ENCODE measurements at regions not wholly inside any gene's neighbourhood (a gene's known extent, or its start where the extent isn't known, plus 50 kb on each side); places are given as distances from the start of the nearest gene placed in this dataset.

DNA sequence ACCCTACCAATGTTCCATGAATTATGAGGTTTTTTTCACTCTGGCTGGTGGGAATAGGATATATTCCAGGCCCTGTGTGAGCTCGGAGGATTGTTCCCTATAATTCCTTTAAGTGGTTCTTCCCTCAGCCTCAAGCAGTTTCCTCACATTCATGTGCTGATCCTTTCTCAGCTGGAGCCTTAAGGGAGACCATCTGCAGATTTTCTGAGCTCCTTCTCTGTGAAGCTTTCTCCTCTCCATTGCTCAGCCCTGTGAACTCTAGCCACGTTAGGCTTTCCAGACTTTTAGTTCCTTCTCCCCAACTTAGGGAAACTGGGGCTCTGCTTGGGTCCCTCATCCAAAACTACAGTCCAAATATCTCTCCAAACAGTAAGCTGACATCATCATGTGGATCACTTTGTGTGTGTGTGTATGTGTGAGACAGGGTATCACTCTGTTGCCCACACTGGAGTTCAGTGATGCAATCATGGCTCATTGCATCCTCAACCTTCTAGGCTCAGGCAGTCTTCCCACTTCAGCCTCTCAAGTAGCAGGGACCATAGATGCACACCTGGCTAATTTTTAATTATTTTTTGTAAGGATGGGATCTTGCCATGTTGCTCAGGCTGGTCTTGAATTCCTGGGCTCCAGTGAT is 219.5 kb upstream of the OTX2 start:
- DNase-seq (ENCODE audit: low spot score, unreplicated experiment): no peak
- Mint-ChIP-seq H3K4me1 (ENCODE audit: low read depth) (no peaks in the 10 kb centered on the region), H3K36me3 (ENCODE audit: insufficient read depth) (no peaks in the 10 kb centered on the region), H3K27me3 (peaks cover 9% of the 10 kb centered on the region), H3K9me3 (ENCODE audit: low read depth) (peaks cover 9% of the 10 kb centered on the region), H3K4me3 (ENCODE audit: low read depth) (no peak overlapping the region), H3K27ac (no peak overlapping the region)
- TF ChIP-seq, protein P1, sequence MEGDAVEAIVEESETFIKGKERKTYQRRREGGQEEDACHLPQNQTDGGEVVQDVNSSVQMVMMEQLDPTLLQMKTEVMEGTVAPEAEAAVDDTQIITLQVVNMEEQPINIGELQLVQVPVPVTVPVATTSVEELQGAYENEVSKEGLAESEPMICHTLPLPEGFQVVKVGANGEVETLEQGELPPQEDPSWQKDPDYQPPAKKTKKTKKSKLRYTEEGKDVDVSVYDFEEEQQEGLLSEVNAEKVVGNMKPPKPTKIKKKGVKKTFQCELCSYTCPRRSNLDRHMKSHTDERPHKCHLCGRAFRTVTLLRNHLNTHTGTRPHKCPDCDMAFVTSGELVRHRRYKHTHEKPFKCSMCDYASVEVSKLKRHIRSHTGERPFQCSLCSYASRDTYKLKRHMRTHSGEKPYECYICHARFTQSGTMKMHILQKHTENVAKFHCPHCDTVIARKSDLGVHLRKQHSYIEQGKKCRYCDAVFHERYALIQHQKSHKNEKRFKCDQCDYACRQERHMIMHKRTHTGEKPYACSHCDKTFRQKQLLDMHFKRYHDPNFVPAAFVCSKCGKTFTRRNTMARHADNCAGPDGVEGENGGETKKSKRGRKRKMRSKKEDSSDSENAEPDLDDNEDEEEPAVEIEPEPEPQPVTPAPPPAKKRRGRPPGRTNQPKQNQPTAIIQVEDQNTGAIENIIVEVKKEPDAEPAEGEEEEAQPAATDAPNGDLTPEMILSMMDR (IDR thresholded peaks at IDR 0.05; ENCODE audit: unreplicated experiment): no peak

DNA sequence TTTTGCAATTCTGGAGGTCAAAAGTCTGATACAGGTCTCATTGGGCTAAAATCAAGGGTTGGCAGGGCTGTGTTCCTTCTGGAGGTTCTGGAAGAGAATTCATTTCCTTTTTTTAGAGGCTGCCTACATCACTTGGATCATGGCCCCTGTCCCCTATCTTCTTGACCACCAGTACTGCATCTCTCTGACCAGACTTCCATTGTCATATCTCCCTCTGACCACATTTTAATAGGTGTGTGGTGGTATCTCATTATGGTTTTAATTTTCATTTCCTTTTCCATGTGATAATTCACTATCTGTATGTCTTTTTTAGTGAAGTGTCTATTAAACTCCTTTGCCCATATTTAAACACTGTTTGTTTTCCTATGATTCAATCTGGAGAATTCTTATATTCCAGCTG is 215.2 kb upstream of the OTX2 start:
- H3K27me3 Mint-ChIP-seq: peaks cover 8% of the 10 kb centered on the region
- TF ChIP-seq, protein P1 (IDR thresholded peaks at IDR 0.05; ENCODE audit: unreplicated experiment): no peak
- H3K4me1 Mint-ChIP-seq (ENCODE audit: low read depth): no peaks in the 10 kb centered on the region
- H3K4me3 Mint-ChIP-seq (ENCODE audit: low read depth): no peak overlapping the region
- no peaks in the 10 kb centered on the region for H3K36me3 Mint-ChIP-seq (ENCODE audit: insufficient read depth)
- H3K9me3 Mint-ChIP-seq (ENCODE audit: low read depth): peaks cover 13% of the 10 kb centered on the region
- no peak for DNase-seq (ENCODE audit: low spot score, unreplicated experiment)
- H3K27ac Mint-ChIP-seq: no peak overlapping the region

DNA sequence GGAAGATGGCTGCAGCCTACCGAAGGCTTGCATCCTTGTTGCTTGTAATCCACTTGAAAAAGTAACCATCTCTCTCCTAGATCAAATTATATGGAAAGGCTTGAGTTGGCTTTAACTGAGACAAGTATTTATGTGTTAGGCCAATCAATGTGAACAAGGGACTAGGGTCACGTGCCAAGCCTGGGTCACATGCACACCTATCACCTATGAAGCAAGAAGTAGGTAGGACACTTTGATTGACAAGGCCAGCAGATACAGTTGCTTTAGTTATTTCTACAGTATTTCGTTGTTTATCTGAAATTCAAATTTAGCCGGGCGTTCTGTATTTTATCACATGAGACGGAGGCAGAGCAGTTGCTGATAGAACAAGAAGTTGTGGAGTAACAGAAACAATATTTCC is 212.3 kb upstream of the OTX2 start:
- Mint-ChIP-seq H3K4me3 (ENCODE audit: low read depth) (no peak overlapping the region), H3K27me3 (peaks cover 4% of the 10 kb centered on the region), H3K4me1 (ENCODE audit: low read depth) (no peaks in the 10 kb centered on the region), H3K36me3 (ENCODE audit: insufficient read depth) (no peaks in the 10 kb centered on the region), H3K27ac (no peak overlapping the region), H3K9me3 (ENCODE audit: low read depth) (peaks cover 13% of the 10 kb centered on the region)
- TF ChIP-seq, protein P1 (IDR thresholded peaks at IDR 0.05; ENCODE audit: unreplicated experiment): no peak
- no peak for DNase-seq (ENCODE audit: low spot score, unreplicated experiment)

DNA sequence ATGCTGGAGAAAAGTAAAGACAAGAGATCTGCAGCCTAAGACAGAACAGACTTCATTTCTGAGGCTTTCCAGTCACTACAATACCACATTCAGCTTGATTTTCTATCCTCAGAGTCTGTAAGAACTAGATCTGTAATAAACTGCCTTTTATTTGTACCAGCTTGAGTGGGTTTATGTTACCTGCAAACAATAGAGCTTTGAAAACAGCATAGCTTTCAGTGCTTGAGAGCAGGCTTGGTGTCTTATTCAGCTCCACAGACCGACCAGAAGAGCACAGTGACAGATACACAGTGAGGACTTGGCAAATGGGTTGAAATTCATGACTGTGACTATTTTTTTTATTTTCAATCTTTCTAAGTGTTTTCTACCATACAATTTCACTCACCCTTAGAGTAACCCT is 207.8 kb upstream of the OTX2 start:
- no peak for DNase-seq (ENCODE audit: low spot score, unreplicated experiment)
- H3K4me1 Mint-ChIP-seq (ENCODE audit: low read depth): no peaks in the 10 kb centered on the region
- peaks cover 7% of the 10 kb centered on the region for H3K9me3 Mint-ChIP-seq (ENCODE audit: low read depth)
- TF ChIP-seq, protein P1 (IDR thresholded peaks at IDR 0.05; ENCODE audit: unreplicated experiment): no peak
- peaks cover 3% of the 10 kb centered on the region for H3K36me3 Mint-ChIP-seq (ENCODE audit: insufficient read depth)
- H3K27me3 Mint-ChIP-seq: peaks cover 4% of the 10 kb centered on the region
- H3K27ac Mint-ChIP-seq: no peak overlapping the region
- H3K4me3 Mint-ChIP-seq (ENCODE audit: low read depth): no peak overlapping the region

DNA sequence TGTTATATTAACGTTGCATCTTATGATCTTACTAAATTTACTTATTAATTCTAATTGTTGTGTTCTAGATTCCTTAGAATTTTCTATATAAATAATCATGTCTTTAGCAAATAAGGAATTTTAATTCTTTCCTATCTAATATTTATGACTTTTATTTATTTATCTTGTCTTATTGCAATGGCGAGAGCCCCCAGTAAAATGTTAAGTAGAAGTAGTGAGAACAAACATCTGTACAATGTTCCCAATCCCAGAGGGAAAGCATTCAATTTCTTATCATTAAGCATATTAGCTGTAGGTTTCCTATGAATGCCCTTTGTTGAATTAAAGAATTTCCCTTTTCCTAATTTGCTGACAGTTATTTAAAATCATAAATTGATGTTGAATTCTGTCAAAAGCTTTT is 203.7 kb upstream of the OTX2 start:
- no peaks in the 10 kb centered on the region for H3K27me3 Mint-ChIP-seq
- DNase-seq (ENCODE audit: low spot score, unreplicated experiment): no peak
- no peak overlapping the region for H3K4me3 Mint-ChIP-seq (ENCODE audit: low read depth)
- peaks cover 15% of the 10 kb centered on the region for H3K9me3 Mint-ChIP-seq (ENCODE audit: low read depth)
- peaks cover 5% of the 10 kb centered on the region for H3K36me3 Mint-ChIP-seq (ENCODE audit: insufficient read depth)
- no peak overlapping the region for H3K27ac Mint-ChIP-seq
- TF ChIP-seq, protein P1 (IDR thresholded peaks at IDR 0.05; ENCODE audit: unreplicated experiment): no peak
- H3K4me1 Mint-ChIP-seq (ENCODE audit: low read depth): peaks cover 5% of the 10 kb centered on the region

All from progenitor cell of endocrine pancreas (in vitro differentiated cells).